OCI-LY1 (cell line): ENCODE measurements at regions not wholly inside any gene's neighbourhood (a gene's known extent, or its start where the extent isn't known, plus 50 kb on each side); places are given as distances from the start of the nearest gene placed in this dataset.

ENCODE experiments used
- CTCF ChIP-seq: fragments of 200-600 bp; sonication (generic), shearing (Covaris generic); IDR thresholded peaks from 2 replicates; pipeline ENCODE4 v1.5.1; 2017; ENCODE audit warnings: mild to moderate bottlenecking, antibody characterized with exemption, low read length, moderate library complexity, mixed read lengths
- EZH2 ChIP-seq: fragments of 200-600 bp; sonication (generic), shearing (Covaris generic); IDR thresholded peaks from 2 replicates; pipeline ENCODE4 v1.8.0; 2017; ENCODE audit warnings: borderline replicate concordance, mixed run types, mild to moderate bottlenecking, antibody characterized with exemption, low read length, moderate library complexity, mixed read lengths

- TF ChIP-seq CTCF (no peak), EZH2 (no peak)
Measured at GRCh38 chr9:35549441-35549840, 55.6 kb upstream of the TESK1 start.
